ENCODE measurements at regions not wholly inside any gene's neighbourhood (a gene's known extent, or its start where the extent isn't known, plus 50 kb on each side); places are given as distances from the start of the nearest gene placed in this dataset.

- DNase-seq (ENCODE audit: low spot score) = no peak
These were observed 217.4 kb upstream of the ATP11B start for GRCh38 chr3:182575941-182576340.

GRCh38 chr3:182583545-182583944, 209.8 kb upstream of the ATP11B start:
- DNase-seq (ENCODE audit: low spot score) = no peak

- DNase-seq (ENCODE audit: low spot score) = no peak
These were observed 207.7 kb upstream of the ATP11B start for GRCh38 chr3:182585532-182586150.

GRCh38 chr3:182592747-182593146, 200.6 kb upstream of the ATP11B start:
- no peak for DNase-seq (ENCODE audit: low spot score)

- no peak for DNase-seq (ENCODE audit: low spot score)
These were observed 196.5 kb upstream of the ATP11B start for GRCh38 chr3:182596676-182597410.

GRCh38 chr3:182597621-182598041, 195.7 kb upstream of the ATP11B start:
- DNase-seq (ENCODE audit: low spot score) = no peak

GRCh38 chr3:182601597-182601996, 191.7 kb upstream of the ATP11B start:
- no peak for DNase-seq (ENCODE audit: low spot score)

- DNase-seq (ENCODE audit: low spot score) = no peak
These were observed 189.8 kb upstream of the ATP11B start for GRCh38 chr3:182603501-182603900.

GRCh38 chr3:182605882-182606611, 187.3 kb upstream of the ATP11B start:
- no peak for DNase-seq (ENCODE audit: low spot score)

GRCh38 chr3:182606905-182607504, 186.3 kb upstream of the ATP11B start:
- DNase-seq (ENCODE audit: low spot score) = no peak

- no peak for DNase-seq (ENCODE audit: low spot score)
These were observed 184.5 kb upstream of the ATP11B start for GRCh38 chr3:182608832-182609231.

- no peak for DNase-seq (ENCODE audit: low spot score)
These were observed 183.6 kb upstream of the ATP11B start for GRCh38 chr3:182609575-182610156.

- no peak for DNase-seq (ENCODE audit: low spot score)
These were observed 181.0 kb upstream of the ATP11B start for GRCh38 chr3:182612332-182612731.

GRCh38 chr3:182617500-182617899, 175.8 kb upstream of the ATP11B start:
- DNase-seq (ENCODE audit: low spot score) = peak; percentile 14

GRCh38 chr3:182618085-182618732, 175.1 kb upstream of the ATP11B start:
- DNase-seq (ENCODE audit: low spot score) = peak; percentile 79

- DNase-seq (ENCODE audit: low spot score) = no peak
These were observed 174.2 kb upstream of the ATP11B start for GRCh38 chr3:182618981-182619591.

- no peak for DNase-seq (ENCODE audit: low spot score)
These were observed 172.4 kb upstream of the ATP11B start for GRCh38 chr3:182620723-182621434.

GRCh38 chr3:182621435-182622240, 171.7 kb upstream of the ATP11B start:
- DNase-seq (ENCODE audit: low spot score) = peak; percentile 35

GRCh38 chr3:182622241-182622545, 171.1 kb upstream of the ATP11B start:
- DNase-seq (ENCODE audit: low spot score) = no peak

All from globus pallidus (tissue), 1 donor.